Neural cell (in vitro differentiated cells): ENCODE measurements at regions not wholly inside any gene's neighbourhood (a gene's known extent, or its start where the extent isn't known, plus 50 kb on each side); places are given as distances from the start of the nearest gene placed in this dataset.
A peak's percentile ranks its signal among the peaks of the same experiment; 100 is the strongest.

Experiments
- H2AFZ ChIP-seq: fragments of 200-600, 300-800 bp; sonication (generic), shearing (Covaris generic); 2 replicates; pipeline ENCODE4 v1.6.0; 2014; ENCODE audit warnings: low read depth, mild to moderate bottlenecking, antibody characterized with exemption, low read length, moderate library complexity
- H3F3A ChIP-seq: fragments of 200-600 bp; shearing (Covaris generic); 2 replicates; pipeline ENCODE4 v1.6.1; 2016; ENCODE audit warnings: mild to moderate bottlenecking, moderate library complexity, mixed read lengths, antibody characterized with exemption, low read length; ENCODE audit not compliant: insufficient read depth, poor library complexity, severe bottlenecking
- H3K27ac ChIP-seq: fragments of 200-600, 300-800 bp; sonication (generic), shearing (Covaris generic); 2 replicates; pipeline ENCODE4 v1.5.1; 2014; ENCODE audit warnings: mild to moderate bottlenecking, low read length, moderate library complexity
- H3K27me3 ChIP-seq: fragments of 300-800, 200-600 bp; sonication (generic), shearing (Covaris generic); 2 replicates; pipeline ENCODE4 v1.6.0; 2014; ENCODE audit warnings: mild to moderate bottlenecking, low read depth, low read length, moderate library complexity; ENCODE audit not compliant: insufficient read depth
- H3K36me3 ChIP-seq: fragments of 300-800, 200-600 bp; sonication (generic), shearing (Covaris generic); 2 replicates; pipeline ENCODE4 v1.5.1; 2014; ENCODE audit warnings: mild to moderate bottlenecking, antibody characterized with exemption, low read length, moderate library complexity; ENCODE audit not compliant: insufficient read depth
- H3K4me2 ChIP-seq: fragments of 300-800, 200-600 bp; sonication (generic), shearing (Covaris generic); 2 replicates; pipeline ENCODE4 v1.6.0; 2014; ENCODE audit warnings: mild to moderate bottlenecking, low read length
- H3K4me3 ChIP-seq: fragments of 300-800, 200-600 bp; sonication (generic), shearing (Covaris generic); 2 replicates; pipeline ENCODE4 v1.5.1; 2014; ENCODE audit warnings: mild to moderate bottlenecking, low read length, moderate library complexity
- H3K79me2 ChIP-seq: fragments of 200-600 bp; shearing (Covaris generic); replicated peaks from 2 replicates; pipeline ENCODE4 v1.6.0; 2014; ENCODE audit warnings: mild to moderate bottlenecking, low read length, moderate library complexity; ENCODE audit not compliant: insufficient read depth
- H3K9ac ChIP-seq: fragments of 300-800, 200-600 bp; sonication (generic), shearing (Covaris generic); 2 replicates; pipeline ENCODE4 v1.6.1; 2016; ENCODE audit warnings: mild to moderate bottlenecking, low read length, mixed read lengths
- H3K9me2 ChIP-seq: fragments of 200-600 bp; shearing (Covaris generic); 2 replicates; pipeline ENCODE4 v1.6.1; 2016; ENCODE audit warnings: mild to moderate bottlenecking, low read length, mixed read lengths; ENCODE audit not compliant: insufficient read depth
- H3K9me3 ChIP-seq: fragments of 200-600, 300-800 bp; sonication (generic), shearing (Covaris generic); 2 replicates; pipeline ENCODE4 v1.6.1; 2016; ENCODE audit warnings: mild to moderate bottlenecking, mixed run types, low read length, moderate library complexity, mixed read lengths
- H4K20me1 ChIP-seq: fragments of 200-600 bp; shearing (Covaris generic); 2 replicates; pipeline ENCODE4 v1.6.1; 2016; ENCODE audit warnings: mild to moderate bottlenecking, mixed run types; ENCODE audit not compliant: insufficient read depth
- CTCF ChIP-seq: fragments of 450-650 bp; IDR thresholded peaks from 2 replicates; pipeline ENCODE4 v1.5.1; 2014; ENCODE audit warnings: antibody characterized with exemption, mild to moderate bottlenecking, moderate library complexity; ENCODE audit not compliant: poor library complexity, severe bottlenecking
- EP300 ChIP-seq: fragments of 450-650 bp; conservative IDR thresholded peaks from 2 replicates; pipeline ENCODE4 v1.6.1; 2014; ENCODE audit warnings: antibody characterized with exemption, mild to moderate bottlenecking, moderate library complexity; ENCODE audit not compliant: poor library complexity, severe bottlenecking
- EZH2 ChIP-seq: fragments of 200-600, 300-800 bp; shearing (Covaris generic), sonication (generic); IDR thresholded peaks from 2 replicates; pipeline ENCODE4 v1.6.1; 2014; ENCODE audit warnings: antibody characterized with exemption, low read length, borderline replicate concordance, mild to moderate bottlenecking; ENCODE audit not compliant: insufficient read depth, poor library complexity, severe bottlenecking
- MXI1 ChIP-seq: fragments of 450-650 bp; conservative IDR thresholded peaks from 2 replicates; pipeline ENCODE4 v1.6.1; 2014; ENCODE audit warnings: antibody characterized with exemption, mild to moderate bottlenecking; ENCODE audit not compliant: poor library complexity, severe bottlenecking
- POLR2AphosphoS5 ChIP-seq: IDR thresholded peaks from 2 replicates; pipeline ENCODE4 v1.6.1; 2012
- RAD21 ChIP-seq: fragments of 450-650 bp; conservative IDR thresholded peaks from 2 replicates; pipeline ENCODE4 v1.6.1; 2014; ENCODE audit warnings: antibody characterized with exemption, mild to moderate bottlenecking, moderate library complexity
- REST ChIP-seq: IDR thresholded peaks from 2 replicates; pipeline ENCODE4 v1.6.1; 2012; ENCODE audit warnings: borderline replicate concordance
- SMC3 ChIP-seq: fragments of 450-650 bp; conservative IDR thresholded peaks from 2 replicates; pipeline ENCODE4 v1.6.1; 2014; ENCODE audit warnings: antibody characterized with exemption, mild to moderate bottlenecking, moderate library complexity; ENCODE audit not compliant: poor library complexity
- TAF1 ChIP-seq: IDR thresholded peaks from 2 replicates; pipeline ENCODE4 v1.6.1; 2012; ENCODE audit warnings: low read depth

- H3K4me3 ChIP-seq = no peak overlapping the region
- H3K4me2 ChIP-seq = no peak overlapping the region
- no peaks in the 10 kb centered on the region for H3K9me3 ChIP-seq
- H3K9me2 ChIP-seq = no peaks in the 10 kb centered on the region
- H3K27ac ChIP-seq = no peak overlapping the region
- H3K36me3 ChIP-seq = no peaks in the 10 kb centered on the region
- no peak overlapping the region for H3K9ac ChIP-seq
- H2AFZ ChIP-seq = no peak overlapping the region
- H4K20me1 ChIP-seq = no peaks in the 10 kb centered on the region
- H3K79me2 ChIP-seq = no peaks in the 10 kb centered on the region
- H3K27me3 ChIP-seq = no peaks in the 10 kb centered on the region
- H3F3A ChIP-seq = no peaks in the 10 kb centered on the region
- TF ChIP-seq EZH2 (no peak), EP300 (peak; percentile 39), CTCF (no peak), TAF1 (no peak), MXI1 (no peak), REST (peak; percentile 98), POLR2AphosphoS5 (peak; percentile 57), RAD21 (no peak), SMC3 (no peak)
These were observed 1024.7 kb upstream of the TMEFF2 start for GRCh38 chr2:193219413-193219812.

- H3K9me3 ChIP-seq = no peaks in the 10 kb centered on the region
- H3F3A ChIP-seq = no peaks in the 10 kb centered on the region
- H3K27me3 ChIP-seq = no peaks in the 10 kb centered on the region
- H3K4me2 ChIP-seq = no peak overlapping the region
- no peaks in the 10 kb centered on the region for H3K9me2 ChIP-seq
- H3K9ac ChIP-seq = no peak overlapping the region
- no peaks in the 10 kb centered on the region for H3K79me2 ChIP-seq
- H3K27ac ChIP-seq = no peak overlapping the region
- no peaks in the 10 kb centered on the region for H3K36me3 ChIP-seq
- no peak overlapping the region for H2AFZ ChIP-seq
- H4K20me1 ChIP-seq = no peaks in the 10 kb centered on the region
- H3K4me3 ChIP-seq = no peak overlapping the region
- TF ChIP-seq REST = no peak
- no peak for TF ChIP-seq SMC3
- no peak for TF ChIP-seq CTCF
- no peak for TF ChIP-seq EP300
- no peak for TF ChIP-seq TAF1
- TF ChIP-seq POLR2AphosphoS5 = no peak
These were observed 1006.9 kb upstream of the TMEFF2 start for GRCh38 chr2:193201583-193201982.
